ENCODE measurements at regions not wholly inside any gene's neighbourhood (a gene's known extent, or its start where the extent isn't known, plus 50 kb on each side); places are given as distances from the start of the nearest gene placed in this dataset.

DNA sequence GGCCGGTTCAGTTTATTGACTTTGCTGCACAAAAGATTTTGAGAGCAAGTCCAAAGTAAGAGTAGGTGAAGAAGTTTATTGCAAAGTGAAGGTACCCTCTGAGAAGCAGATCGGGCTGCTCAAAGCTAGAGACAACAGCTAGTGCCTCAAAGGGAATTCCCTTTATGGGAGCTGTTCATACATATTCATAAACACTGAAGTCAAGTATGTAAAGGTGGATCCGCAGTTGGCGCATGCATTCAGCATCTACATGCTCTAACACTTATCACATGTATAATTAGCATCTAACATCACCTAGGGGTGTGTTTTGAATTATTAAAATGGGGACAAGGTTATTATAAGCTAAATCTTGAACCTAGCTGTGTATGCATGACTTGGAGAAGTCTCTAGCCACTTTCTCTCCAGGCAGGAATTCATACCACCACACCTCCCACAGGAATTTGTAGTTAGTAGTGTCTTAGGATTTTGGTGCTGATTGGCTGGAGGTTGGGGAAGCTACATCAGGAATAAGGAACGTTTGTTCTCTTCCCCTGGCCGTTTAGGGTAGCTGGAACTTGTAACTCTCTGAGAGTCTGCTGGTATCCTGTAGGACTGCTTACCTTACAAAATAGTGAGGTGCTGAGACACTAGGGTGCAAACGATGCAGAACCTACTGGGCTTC is 1633.9 kb downstream of the GRIK2 start:
- TF ChIP-seq CREB1 (IDR thresholded peaks at IDR 0.05; ENCODE audit: low read depth) (no peak), RAD21 (IDR thresholded peaks at IDR 0.05; ENCODE audit: low read depth) (no peak), EP300 (IDR thresholded peaks at IDR 0.05; ENCODE audit: borderline replicate concordance) (no peak), YY1 (IDR thresholded peaks at IDR 0.05; ENCODE audit: low read depth) (no peak)

Data from Ishikawa (cell line).